ENCODE measurements at regions not wholly inside any gene's neighbourhood (a gene's known extent, or its start where the extent isn't known, plus 50 kb on each side); places are given as distances from the start of the nearest gene placed in this dataset.

DNA sequence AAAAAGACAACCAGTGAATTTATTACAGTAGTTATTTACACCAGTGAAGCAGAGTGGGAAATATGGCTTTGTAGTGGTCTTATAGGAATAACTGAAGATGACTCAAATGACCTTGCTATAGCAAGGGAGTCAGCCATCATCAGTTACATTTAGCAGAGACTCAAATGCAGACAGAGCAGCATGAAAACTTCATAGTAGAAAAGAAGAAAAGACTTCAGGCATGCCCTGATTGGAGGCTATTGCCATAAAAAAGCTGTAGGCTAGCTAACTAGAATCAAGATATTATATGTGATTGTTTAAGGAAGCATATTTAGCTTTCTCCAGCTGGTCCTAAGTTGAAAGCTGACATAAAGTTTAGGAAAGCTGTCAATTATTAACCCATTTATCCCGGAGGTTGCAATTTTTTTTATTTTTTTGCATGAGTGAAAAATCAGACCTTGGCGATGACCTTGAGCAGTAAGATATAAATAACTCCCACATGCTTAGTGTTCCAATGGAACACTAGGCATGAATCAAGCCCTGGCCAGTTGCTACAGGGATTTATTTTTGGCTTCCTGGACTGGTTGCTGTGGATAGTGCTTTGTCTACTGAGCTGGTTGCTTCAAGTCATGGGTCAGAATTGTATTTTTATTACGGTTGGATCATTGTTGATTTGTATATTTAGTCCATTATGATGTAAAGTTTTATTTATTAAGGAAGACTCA, 675.6 kb upstream of the VRK2 start:
- Histone ChIP-seq H2AFZ (no peak overlapping the region), H3K27ac (no peak overlapping the region), H3K27me3 (ENCODE audit: insufficient read depth, low read depth) (no peaks in the 10 kb centered on the region), H3K9me3 (ENCODE audit: insufficient read depth, low read depth) (no peaks in the 10 kb centered on the region), H3K4me3 (no peak overlapping the region), H3F3A (ENCODE audit: insufficient read depth, low read depth) (no peaks in the 10 kb centered on the region), H3K36me3 (ENCODE audit: low read depth) (no peaks in the 10 kb centered on the region), H3K9me2 (ENCODE audit: insufficient read depth) (no peaks in the 10 kb centered on the region; the same call in 1 of the 2 replicates), H4K20me1 (ENCODE audit: insufficient read depth) (no peaks in the 10 kb centered on the region), H3K4me1 (replicated peaks; ENCODE audit: insufficient read depth) (no peaks in the 10 kb centered on the region), H3K4me2 (no peak overlapping the region), H3K79me2 (ENCODE audit: low read depth) (no peaks in the 10 kb centered on the region)
- BruUV-seq (replicated peaks) = no TSS peak
- ChIA-PET POLR2A (ENCODE audit: unreplicated experiment) (interaction anchor here (0.6 kb wide), 1 partner anchor 12 kb away, joined by 6 read pairs; no protein-coding TSS in a partner anchor), CTCF (no interaction called here)
- intact Hi-C loops (cut with micrococcal nuclease; ENCODE audit: unreplicated experiment) = no loop called here
- TF ChIP-seq EZH2 (IDR thresholded peaks at IDR 0.05; ENCODE audit: low read depth) = no peak
- TF ChIP-seq, protein P1, sequence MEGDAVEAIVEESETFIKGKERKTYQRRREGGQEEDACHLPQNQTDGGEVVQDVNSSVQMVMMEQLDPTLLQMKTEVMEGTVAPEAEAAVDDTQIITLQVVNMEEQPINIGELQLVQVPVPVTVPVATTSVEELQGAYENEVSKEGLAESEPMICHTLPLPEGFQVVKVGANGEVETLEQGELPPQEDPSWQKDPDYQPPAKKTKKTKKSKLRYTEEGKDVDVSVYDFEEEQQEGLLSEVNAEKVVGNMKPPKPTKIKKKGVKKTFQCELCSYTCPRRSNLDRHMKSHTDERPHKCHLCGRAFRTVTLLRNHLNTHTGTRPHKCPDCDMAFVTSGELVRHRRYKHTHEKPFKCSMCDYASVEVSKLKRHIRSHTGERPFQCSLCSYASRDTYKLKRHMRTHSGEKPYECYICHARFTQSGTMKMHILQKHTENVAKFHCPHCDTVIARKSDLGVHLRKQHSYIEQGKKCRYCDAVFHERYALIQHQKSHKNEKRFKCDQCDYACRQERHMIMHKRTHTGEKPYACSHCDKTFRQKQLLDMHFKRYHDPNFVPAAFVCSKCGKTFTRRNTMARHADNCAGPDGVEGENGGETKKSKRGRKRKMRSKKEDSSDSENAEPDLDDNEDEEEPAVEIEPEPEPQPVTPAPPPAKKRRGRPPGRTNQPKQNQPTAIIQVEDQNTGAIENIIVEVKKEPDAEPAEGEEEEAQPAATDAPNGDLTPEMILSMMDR (conservative IDR thresholded peaks at IDR 0.05) = no peak
- no peak for DNase-seq

DNA sequence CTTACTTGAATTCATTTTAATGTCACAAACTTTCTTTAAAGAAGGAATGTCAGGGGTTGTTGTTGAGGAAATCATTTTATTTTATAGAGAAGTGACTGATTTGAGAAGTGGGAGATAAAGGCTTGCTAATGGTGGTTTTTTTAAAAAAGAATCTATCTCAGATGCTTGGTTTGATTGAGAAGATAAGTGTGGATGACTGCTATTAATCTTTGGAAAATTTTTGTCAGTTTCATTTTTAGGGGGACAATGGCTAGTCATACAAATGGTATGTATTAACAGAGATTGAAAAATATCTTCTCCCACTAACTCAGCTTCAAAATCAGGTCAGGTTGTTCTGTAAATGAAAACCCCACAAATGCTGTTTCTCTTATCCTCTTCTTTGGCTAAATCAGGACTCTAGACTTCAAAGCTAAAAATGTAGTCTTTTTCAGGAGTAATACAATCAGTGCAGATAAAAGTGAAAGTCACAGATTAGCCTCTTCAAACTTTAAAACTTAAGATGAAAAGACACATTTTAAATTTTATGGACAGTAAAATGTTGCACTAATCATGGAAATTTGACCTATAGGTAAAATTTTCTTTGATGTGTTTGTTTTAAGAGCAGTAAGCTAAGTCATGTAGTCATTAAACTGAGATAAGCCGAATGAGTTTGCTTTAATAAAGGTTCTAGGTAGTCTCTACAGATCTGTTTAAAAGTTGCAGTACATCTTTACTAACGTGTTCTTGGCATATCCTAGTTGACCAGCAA, 674.2 kb upstream of the VRK2 start:
- DNase-seq = no peak
- CTCF ChIA-PET = no interaction called here

DNA sequence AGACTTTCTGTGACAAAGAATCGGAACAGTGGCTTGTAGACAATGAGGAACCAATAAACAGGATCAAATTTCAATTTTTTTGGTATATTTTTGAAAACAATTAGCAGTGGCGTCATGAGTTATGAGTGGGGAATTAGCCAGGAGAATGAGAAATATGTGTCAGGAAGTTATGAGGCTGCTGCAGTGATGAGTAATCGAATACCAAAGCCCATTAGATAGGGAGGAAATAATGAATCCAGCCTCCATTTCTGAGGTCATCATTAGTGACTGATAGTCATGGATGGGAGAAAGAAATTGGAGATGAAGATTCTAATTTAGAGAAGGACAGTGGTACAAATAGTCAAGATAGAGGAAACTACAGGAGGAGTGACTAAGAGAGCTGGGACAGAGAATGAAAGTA, 673.1 kb upstream of the VRK2 start:
- Histone ChIP-seq H3K9me2 (ENCODE audit: insufficient read depth) (no peaks in the 10 kb centered on the region; the same call in 1 of the 2 replicates), H3K27me3 (ENCODE audit: insufficient read depth, low read depth) (no peaks in the 10 kb centered on the region), H3K4me1 (replicated peaks; ENCODE audit: insufficient read depth) (no peaks in the 10 kb centered on the region), H3K9me3 (ENCODE audit: insufficient read depth, low read depth) (no peaks in the 10 kb centered on the region), H3K27ac (no peak overlapping the region), H2AFZ (no peak overlapping the region), H3K4me3 (no peak overlapping the region), H3F3A (ENCODE audit: insufficient read depth, low read depth) (no peaks in the 10 kb centered on the region), H3K36me3 (ENCODE audit: low read depth) (no peaks in the 10 kb centered on the region), H3K4me2 (no peak overlapping the region), H4K20me1 (ENCODE audit: insufficient read depth) (no peaks in the 10 kb centered on the region), H3K79me2 (ENCODE audit: low read depth) (no peaks in the 10 kb centered on the region)
- TF ChIP-seq EZH2 (IDR thresholded peaks at IDR 0.05; ENCODE audit: low read depth) = no peak
- TF ChIP-seq, protein P1 (conservative IDR thresholded peaks at IDR 0.05) = no peak
- peak in 1 of 2 experiments; percentile 44 for DNase-seq
- ChIA-PET CTCF (no interaction called here), POLR2A (ENCODE audit: unreplicated experiment) (no interaction called here)
- BruUV-seq (replicated peaks) = no TSS peak
- intact Hi-C loops (cut with micrococcal nuclease; ENCODE audit: unreplicated experiment) = no loop called here

More for the DNA sequence above, 674.2 kb upstream of the VRK2 start:
- Histone ChIP-seq H3K27ac (no peak overlapping the region), H3K9me3 (ENCODE audit: insufficient read depth, low read depth) (no peaks in the 10 kb centered on the region), H3K4me3 (no peak overlapping the region), H3K79me2 (ENCODE audit: low read depth) (no peaks in the 10 kb centered on the region), H3K27me3 (ENCODE audit: insufficient read depth, low read depth) (no peaks in the 10 kb centered on the region), H3K4me2 (no peak overlapping the region), H3F3A (ENCODE audit: insufficient read depth, low read depth) (no peaks in the 10 kb centered on the region), H3K4me1 (replicated peaks; ENCODE audit: insufficient read depth) (no peaks in the 10 kb centered on the region), H2AFZ (no peak overlapping the region), H3K9me2 (ENCODE audit: insufficient read depth) (no peaks in the 10 kb centered on the region; the same call in 1 of the 2 replicates), H4K20me1 (ENCODE audit: insufficient read depth) (no peaks in the 10 kb centered on the region), H3K36me3 (ENCODE audit: low read depth) (no peaks in the 10 kb centered on the region)
- TF ChIP-seq EZH2 (IDR thresholded peaks at IDR 0.05; ENCODE audit: low read depth) = no peak
- TF ChIP-seq, protein P1 (conservative IDR thresholded peaks at IDR 0.05) = no peak
- BruUV-seq (replicated peaks) = no TSS peak
- intact Hi-C loops (cut with micrococcal nuclease; ENCODE audit: unreplicated experiment) = no loop called here
- POLR2A ChIA-PET (ENCODE audit: unreplicated experiment) = no interaction called here

All from PC-9 (cell line).